ENCODE measurements at regions not wholly inside any gene's neighbourhood (a gene's known extent, or its start where the extent isn't known, plus 50 kb on each side); places are given as distances from the start of the nearest gene placed in this dataset.

- Mint-ChIP-seq H3K36me3 (ENCODE audit: low read depth) (no peaks in the 10 kb centered on the region), H3K4me1 (no peaks in the 10 kb centered on the region), H3K9me3 (peaks cover 7% of the 10 kb centered on the region), H3K27me3 (peaks cover 8% of the 10 kb centered on the region), H3K27ac (no peak overlapping the region), H3K4me3 (no peak overlapping the region)
- no peak for DNase-seq
- no peak for ATAC-seq
These were observed 318.8 kb downstream of the SMAD2 start for GRCh38 chr18:47611649-47612048.

GRCh38 chr18:47606526-47606925, 323.9 kb downstream of the SMAD2 start:
- no peak for DNase-seq
- Mint-ChIP-seq H3K27ac (no peak overlapping the region), H3K4me1 (no peaks in the 10 kb centered on the region), H3K27me3 (peaks cover 8% of the 10 kb centered on the region), H3K36me3 (ENCODE audit: low read depth) (no peaks in the 10 kb centered on the region), H3K4me3 (no peak overlapping the region), H3K9me3 (peaks cover 7% of the 10 kb centered on the region)
- no peak for ATAC-seq

DNA sequence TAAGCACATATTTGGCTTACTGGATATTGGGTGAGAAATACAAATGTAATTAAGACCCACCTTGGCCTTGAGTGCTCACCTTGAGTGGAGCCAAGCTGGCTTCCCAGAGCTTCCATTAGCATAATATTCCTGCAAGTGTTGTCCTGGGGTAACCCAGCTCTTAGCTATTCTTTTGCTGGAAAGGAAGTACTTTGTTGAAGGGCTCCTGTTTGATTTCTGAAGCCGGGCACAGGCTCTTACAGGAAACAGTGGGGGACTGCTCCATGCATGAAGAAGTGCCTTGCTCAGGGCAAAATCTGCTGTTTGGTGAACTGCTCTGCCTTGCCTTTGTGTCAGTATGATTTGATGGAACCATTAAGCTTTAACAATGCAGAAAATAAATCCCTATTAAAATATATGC, 325.4 kb downstream of the SMAD2 start:
- Mint-ChIP-seq H3K36me3 (ENCODE audit: low read depth) (no peaks in the 10 kb centered on the region), H3K4me1 (no peaks in the 10 kb centered on the region), H3K27ac (no peak overlapping the region), H3K9me3 (no peaks in the 10 kb centered on the region), H3K4me3 (no peak overlapping the region), H3K27me3 (peaks cover 6% of the 10 kb centered on the region)
- no peak for DNase-seq
- no peak for ATAC-seq

DNA sequence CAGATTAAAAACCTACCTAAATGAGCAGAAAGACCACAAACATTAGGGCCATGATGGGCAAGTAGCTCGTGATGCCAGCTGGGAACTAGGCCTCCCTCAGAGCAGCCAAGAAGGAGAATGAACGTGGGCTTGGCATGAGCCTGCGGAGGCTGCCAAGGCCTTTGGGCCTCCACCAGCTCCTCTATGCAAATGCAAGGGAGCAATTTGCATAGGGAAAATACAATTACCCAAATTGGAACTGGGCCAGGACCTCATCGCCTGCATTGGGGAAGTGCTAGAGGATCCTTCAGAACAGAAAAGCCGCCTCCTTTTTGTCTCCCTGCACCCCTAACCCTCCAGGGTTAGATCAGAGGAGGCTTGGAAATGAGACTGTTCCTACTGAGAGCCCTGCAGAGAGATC, 326.4 kb downstream of the SMAD2 start:
- Mint-ChIP-seq H3K27me3 (peaks cover 6% of the 10 kb centered on the region), H3K36me3 (ENCODE audit: low read depth) (no peaks in the 10 kb centered on the region), H3K4me3 (no peak overlapping the region)

GRCh38 chr18:47603158-47603557, 327.3 kb downstream of the SMAD2 start:
- Mint-ChIP-seq H3K4me3 (no peak overlapping the region), H3K27me3 (peaks cover 3% of the 10 kb centered on the region)

More for the DNA sequence above, 326.4 kb downstream of the SMAD2 start:
- ATAC-seq (no peak), DNase-seq (no peak)
- Mint-ChIP-seq H3K4me1 (no peaks in the 10 kb centered on the region), H3K9me3 (no peaks in the 10 kb centered on the region), H3K27ac (no peak overlapping the region)

GRCh38 chr18:47602273-47602897, 328.1 kb downstream of the SMAD2 start:
- Mint-ChIP-seq H3K27ac (no peak overlapping the region), H3K4me3 (no peak overlapping the region), H3K4me1 (no peaks in the 10 kb centered on the region), H3K27me3 (no peaks in the 10 kb centered on the region), H3K9me3 (no peaks in the 10 kb centered on the region), H3K36me3 (ENCODE audit: low read depth) (no peaks in the 10 kb centered on the region)
- DNase-seq (no peak), ATAC-seq (no peak)

More at GRCh38 chr18:47603158-47603557, 327.3 kb downstream of the SMAD2 start:
- Mint-ChIP-seq H3K27ac (no peak overlapping the region), H3K36me3 (ENCODE audit: low read depth) (no peaks in the 10 kb centered on the region), H3K9me3 (no peaks in the 10 kb centered on the region), H3K4me1 (no peaks in the 10 kb centered on the region)
- ATAC-seq (no peak), DNase-seq (no peak)

GRCh38 chr18:47601581-47602272, 328.7 kb downstream of the SMAD2 start:
- no peaks in the 10 kb centered on the region for H3K4me1 Mint-ChIP-seq
- DNase-seq (no peak), ATAC-seq (no peak)
- no peak overlapping the region for H3K4me3 Mint-ChIP-seq
- no peaks in the 10 kb centered on the region for H3K27me3 Mint-ChIP-seq
- H3K9me3 Mint-ChIP-seq, result no peaks in the 10 kb centered on the region
- no peak overlapping the region for H3K27ac Mint-ChIP-seq
- no peaks in the 10 kb centered on the region for H3K36me3 Mint-ChIP-seq (ENCODE audit: low read depth)

DNA sequence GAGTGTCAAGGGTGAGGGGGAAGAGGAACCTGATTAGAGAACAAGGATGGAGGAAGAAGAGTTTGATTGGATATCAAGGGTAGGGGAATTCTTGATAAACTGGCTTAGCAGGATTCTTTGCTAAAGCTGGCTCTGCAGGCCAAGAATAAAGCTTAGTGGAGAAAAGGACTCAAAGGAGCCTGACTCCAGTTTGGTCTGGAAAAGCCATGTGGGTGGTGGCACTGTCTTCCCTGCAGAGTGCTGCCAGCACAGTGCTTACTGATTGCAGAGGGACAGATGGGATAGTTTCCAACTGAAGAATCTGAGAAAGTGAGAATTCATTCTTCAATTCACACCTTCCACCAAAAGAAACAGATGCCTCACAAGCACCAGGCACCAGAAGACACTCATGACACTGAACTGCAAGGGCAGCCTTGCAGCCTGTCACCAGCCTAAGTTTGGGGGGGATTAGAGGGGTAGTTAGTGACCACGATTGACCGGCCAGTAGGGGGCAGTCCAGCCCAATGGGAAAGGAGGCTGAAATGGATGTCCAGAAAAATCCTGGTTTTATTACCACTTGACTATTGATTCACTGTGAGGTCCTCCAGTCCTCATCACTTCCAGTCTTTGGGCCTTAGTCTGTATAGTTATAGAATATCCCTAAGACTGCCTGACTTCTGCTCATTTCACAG, 334.5 kb downstream of the SMAD2 start:
- no peaks in the 10 kb centered on the region for H3K4me1 Mint-ChIP-seq
- no peak for ATAC-seq
- DNase-seq, result peak; percentile 28

DNA sequence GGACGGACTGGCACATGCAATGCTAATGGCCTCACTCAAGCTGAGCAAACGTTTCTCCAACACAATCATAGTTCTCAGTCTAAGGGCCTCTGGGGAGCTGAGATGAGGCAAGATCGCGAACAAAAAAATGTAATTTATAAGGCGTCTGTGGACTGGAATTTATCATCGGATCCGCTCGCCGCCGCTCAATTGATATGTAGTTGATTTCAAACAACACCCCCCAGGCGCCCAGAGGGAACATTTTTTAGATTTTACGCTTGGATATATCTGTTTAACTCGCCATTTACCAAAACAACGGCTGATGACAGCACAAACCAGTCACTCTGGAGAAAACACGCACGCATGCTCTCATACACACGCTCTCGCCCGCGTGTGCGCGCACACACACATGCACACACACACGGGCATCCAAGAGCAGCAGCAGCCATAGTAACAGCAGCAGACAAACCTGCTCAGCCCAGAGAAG, 335.8 kb downstream of the SMAD2 start:
- no peaks in the 10 kb centered on the region for H3K9me3 Mint-ChIP-seq
- ATAC-seq (no peak), DNase-seq (no peak)
- no peak overlapping the region for H3K27ac Mint-ChIP-seq
- H3K36me3 Mint-ChIP-seq (ENCODE audit: low read depth), result no peaks in the 10 kb centered on the region
- no peaks in the 10 kb centered on the region for H3K4me1 Mint-ChIP-seq
- H3K4me3 Mint-ChIP-seq, result no peak overlapping the region
- H3K27me3 Mint-ChIP-seq, result peaks cover 23% of the 10 kb centered on the region

More for the DNA sequence above, 334.5 kb downstream of the SMAD2 start:
- Mint-ChIP-seq H3K9me3 (no peaks in the 10 kb centered on the region), H3K36me3 (ENCODE audit: low read depth) (no peaks in the 10 kb centered on the region), H3K27me3 (peaks cover 23% of the 10 kb centered on the region), H3K4me3 (no peak overlapping the region), H3K27ac (no peak overlapping the region)

GRCh38 chr18:47593744-47594472, 336.6 kb downstream of the SMAD2 start:
- H3K4me1 Mint-ChIP-seq, result no peaks in the 10 kb centered on the region
- ATAC-seq (no peak), DNase-seq (no peak)
- H3K27ac Mint-ChIP-seq, result no peak overlapping the region
- H3K9me3 Mint-ChIP-seq, result no peaks in the 10 kb centered on the region
- H3K36me3 Mint-ChIP-seq (ENCODE audit: low read depth), result no peaks in the 10 kb centered on the region
- peaks cover 23% of the 10 kb centered on the region for H3K27me3 Mint-ChIP-seq
- no peak overlapping the region for H3K4me3 Mint-ChIP-seq

- H3K4me1 Mint-ChIP-seq, result no peaks in the 10 kb centered on the region
- peaks cover 26% of the 10 kb centered on the region for H3K27me3 Mint-ChIP-seq
- no peak for DNase-seq
- H3K9me3 Mint-ChIP-seq, result no peaks in the 10 kb centered on the region
- H3K36me3 Mint-ChIP-seq (ENCODE audit: low read depth), result no peaks in the 10 kb centered on the region
- H3K27ac Mint-ChIP-seq, result no peak overlapping the region
- H3K4me3 Mint-ChIP-seq, result no peak overlapping the region
- no peak for ATAC-seq
These were observed 339.0 kb downstream of the SMAD2 start for GRCh38 chr18:47591429-47591828.

DNA sequence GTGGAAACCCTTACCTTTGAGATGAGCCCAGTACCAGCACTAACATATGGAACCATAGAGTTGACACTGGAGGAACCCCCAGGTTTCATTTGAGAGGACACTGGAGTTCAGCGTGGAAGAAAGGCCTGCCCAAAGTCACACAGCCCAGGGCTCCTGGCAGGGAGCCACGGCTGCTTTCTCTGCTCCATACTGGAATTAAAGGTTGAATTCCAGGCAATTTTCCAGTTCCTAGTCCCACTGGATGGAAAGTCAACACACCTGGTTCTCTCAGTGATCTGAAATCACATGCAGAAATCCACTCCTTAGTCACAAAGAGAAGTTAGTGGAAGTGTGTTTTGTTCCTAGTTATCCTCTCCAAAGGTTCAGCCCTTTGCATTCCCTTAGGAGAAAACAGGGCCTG, 336.1 kb upstream of the SKOR2 start:
- no peaks in the 10 kb centered on the region for H3K9me3 Mint-ChIP-seq
- H3K36me3 Mint-ChIP-seq (ENCODE audit: low read depth), result no peaks in the 10 kb centered on the region
- ATAC-seq (no peak), DNase-seq (no peak)
- no peak overlapping the region for H3K4me3 Mint-ChIP-seq
- H3K4me1 Mint-ChIP-seq, result no peaks in the 10 kb centered on the region
- peaks cover 4% of the 10 kb centered on the region for H3K27me3 Mint-ChIP-seq
- no peak overlapping the region for H3K27ac Mint-ChIP-seq

DNA sequence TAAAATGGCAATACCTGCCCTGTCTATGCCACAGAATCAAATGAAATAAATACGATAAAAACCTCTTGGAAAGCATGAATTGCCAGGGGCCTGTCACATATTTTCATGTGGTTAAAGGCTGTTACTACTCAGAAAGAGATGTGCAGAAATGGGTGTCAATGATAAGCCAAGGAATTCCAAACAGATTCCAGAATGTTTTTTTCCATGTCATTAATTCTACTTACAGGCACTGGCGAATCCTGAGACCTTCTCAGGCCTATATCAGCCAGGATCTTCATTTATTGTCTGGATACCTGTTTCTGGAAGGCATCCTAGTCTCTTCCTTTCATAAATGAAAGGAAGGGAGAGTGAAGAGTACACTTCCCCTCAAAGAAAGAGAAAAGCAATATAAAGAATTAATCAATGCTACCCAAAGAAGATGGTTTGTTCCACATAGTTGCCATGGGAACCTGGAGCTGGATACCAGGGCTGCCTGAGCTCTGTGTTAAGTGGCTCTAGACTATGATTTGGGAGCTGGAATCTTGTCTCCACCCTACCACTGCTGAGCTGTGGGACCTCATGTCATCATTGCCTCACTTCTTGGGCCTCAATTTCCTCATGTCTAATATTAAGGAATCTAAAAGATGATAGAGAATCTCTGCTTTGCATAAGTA, 335.1 kb upstream of the SKOR2 start:
- Mint-ChIP-seq H3K4me1 (no peaks in the 10 kb centered on the region), H3K27ac (no peak overlapping the region), H3K36me3 (ENCODE audit: low read depth) (no peaks in the 10 kb centered on the region), H3K27me3 (peaks cover 2% of the 10 kb centered on the region), H3K9me3 (no peaks in the 10 kb centered on the region), H3K4me3 (no peak overlapping the region)
- DNase-seq (no peak), ATAC-seq (no peak)

DNA sequence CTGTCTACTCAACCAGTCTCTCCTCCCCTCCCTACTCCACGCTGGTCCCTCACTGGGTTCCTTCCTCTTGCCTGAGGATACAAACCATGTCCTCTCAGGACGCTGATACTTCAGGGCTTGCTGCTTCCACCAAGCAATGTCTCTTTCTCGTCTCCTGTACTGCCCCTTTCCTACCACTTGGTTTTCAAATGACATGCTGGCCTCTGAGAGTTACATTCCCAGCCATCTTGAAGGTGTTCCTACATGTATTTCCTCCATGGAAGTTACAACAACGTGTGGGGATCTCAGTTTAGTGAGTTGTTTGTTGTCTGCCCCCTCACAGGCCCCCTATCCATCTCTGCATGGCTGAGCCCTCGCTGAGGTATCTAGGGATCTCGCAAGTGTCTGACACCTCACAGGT, 334.5 kb upstream of the SKOR2 start:
- H3K4me3 Mint-ChIP-seq, result no peak overlapping the region
- H3K36me3 Mint-ChIP-seq (ENCODE audit: low read depth), result no peaks in the 10 kb centered on the region
- DNase-seq (no peak), ATAC-seq (no peak)
- peaks cover 2% of the 10 kb centered on the region for H3K27me3 Mint-ChIP-seq
- H3K9me3 Mint-ChIP-seq, result no peaks in the 10 kb centered on the region
- no peak overlapping the region for H3K27ac Mint-ChIP-seq
- no peaks in the 10 kb centered on the region for H3K4me1 Mint-ChIP-seq
